H1 (cell line): ENCODE measurements at regions not wholly inside any gene's neighbourhood (a gene's known extent, or its start where the extent isn't known, plus 50 kb on each side); places are given as distances from the start of the nearest gene placed in this dataset.

ENCODE experiments used
- CTCF ChIA-PET: fragments of 300-600 bp; sonication (Branson Sonifier 250); formaldehyde crosslinking; loops from one replicate; lab custom pipeline; 2021; ENCODE audit not compliant: partially characterized antibody; lab: Charles Lee
- POLR2A ChIA-PET: fragments of 300-600 bp; sonication (Branson Sonifier 250); formaldehyde crosslinking; loops from one replicate; lab custom pipeline; 2021; ENCODE audit warnings: inconsistent platforms; ENCODE audit not compliant: partially characterized antibody; lab: Charles Lee
- DNase-seq, 2 experiments: peaks; one replicate each; pipeline versions ENCODE4 v3.0.0 to v3.0.0-alpha.2; 2010 to 2022; ENCODE audit warnings: low spot score in 2 of 2, low read depth in 1 of 2, mixed read lengths in 1 of 2
- FAIRE-seq: peaks from 2 replicates; lab custom pipeline; 2011; peaks lifted over from hg19 to GRCh38; lab: Jason Lieb, UNC
- H2AFZ ChIP-seq: 2 replicates; pipeline ENCODE4 v1.8.1; 2012; ENCODE audit warnings: low read length, inconsistent platforms
- H2AK5ac ChIP-seq: 2 replicates; pipeline ENCODE4 v1.6.1; 2013; ENCODE audit warnings: low read depth, low read length
- H2BK120ac ChIP-seq: replicated peaks from 2 replicates; pipeline ENCODE3; 2013; ENCODE audit warnings: low read depth, low read length, inconsistent platforms
- H2BK12ac ChIP-seq: 2 replicates; pipeline ENCODE4 v1.6.1; 2013; ENCODE audit warnings: low read depth, low read length
- H2BK15ac ChIP-seq: 2 replicates; pipeline ENCODE4 v1.6.1; 2013; ENCODE audit warnings: low read length
- H2BK20ac ChIP-seq: 2 replicates; pipeline ENCODE4 v1.6.1; 2013; ENCODE audit warnings: low read length
- H2BK5ac ChIP-seq: 2 replicates; pipeline ENCODE4 v1.6.1; 2013; ENCODE audit warnings: low read depth, low read length
- H3K14ac ChIP-seq: 2 replicates; pipeline ENCODE4 v1.6.1; 2013; ENCODE audit warnings: inconsistent platforms; ENCODE audit not compliant: insufficient read length
- H3K18ac ChIP-seq: 2 replicates; pipeline ENCODE4 v1.6.1; 2013; ENCODE audit warnings: low read length; ENCODE audit errors: extremely low read depth
- H3K23ac ChIP-seq: 2 replicates; pipeline ENCODE4 v1.6.1; 2013; ENCODE audit warnings: inconsistent platforms; ENCODE audit not compliant: insufficient read length
- H3K23me2 ChIP-seq: 2 replicates; pipeline ENCODE4 v1.6.1; 2013; ENCODE audit warnings: low read depth, low read length
- H3K27ac ChIP-seq: 2 replicates; pipeline ENCODE4 v1.6.1; 2011; ENCODE audit warnings: low read depth, low read length, inconsistent platforms
- H3K27me3 ChIP-seq, 4 experiments: replicated peaks in 1 of 4; 1 replicate in 1 of 4; 2 replicates in 3 of 4; pipeline versions ENCODE4 v1.6.1 to v1.8.1; 2011 to 2013; ENCODE audit warnings: low read length in 3 of 4, mild to moderate bottlenecking in 3 of 4, inconsistent platforms in 2 of 4, mixed read lengths in 2 of 4, moderate library complexity in 1 of 4; ENCODE audit not compliant: control insufficient read depth in 3 of 4, insufficient read depth in 3 of 4; ENCODE audit errors: extremely low read depth in 1 of 4
- H3K36me3 ChIP-seq, 4 experiments: 2 replicates each; pipeline versions ENCODE4 v1.6.1 to v1.8.1; 2011 to 2013; ENCODE audit warnings: mild to moderate bottlenecking in 4 of 4, low read length in 3 of 4, moderate library complexity in 2 of 4, control low read depth in 1 of 4, inconsistent platforms in 1 of 4; ENCODE audit not compliant: insufficient read depth in 4 of 4, control insufficient read depth in 2 of 4
- H3K4ac ChIP-seq: replicated peaks from 2 replicates; pipeline ENCODE3; 2013; ENCODE audit warnings: low read length, low read depth, mixed read lengths, inconsistent platforms; ENCODE audit not compliant: insufficient read length
- H3K4me1 ChIP-seq, 4 experiments: replicated peaks in 1 of 4; 1 replicate in 1 of 4; 2 replicates in 3 of 4; pipeline versions ENCODE4 v1.6.1 to v1.8.1; 2011 to 2013; ENCODE audit warnings: low read length in 3 of 4, inconsistent platforms in 2 of 4, mixed read lengths in 1 of 4; ENCODE audit not compliant: insufficient read depth in 4 of 4, control insufficient read depth in 3 of 4
- H3K4me2 ChIP-seq, 2 experiments: 2 replicates each; pipeline versions ENCODE4 v1.6.1 to v1.8.1; 2011 to 2013; ENCODE audit warnings: low read depth in 2 of 2, low read length in 2 of 2, control low read depth in 1 of 2, inconsistent platforms in 1 of 2, mild to moderate bottlenecking in 1 of 2; ENCODE audit not compliant: insufficient read depth in 1 of 2
- H3K4me3 ChIP-seq, 4 experiments: fragments of 200-600, 300-600 bp in 1 of 4; sonication (generic), shearing (Covaris generic), sonication (Bioruptor Twin) in 1 of 4; 2 replicates each; pipeline versions ENCODE4 v1.5.1 to v1.8.1; 2011 to 2016; ENCODE audit warnings: low read length in 4 of 4, low read depth in 3 of 4, control low read depth in 2 of 4, inconsistent platforms in 2 of 4, mild to moderate bottlenecking in 2 of 4, mixed read lengths in 1 of 4, moderate library complexity in 1 of 4; ENCODE audit not compliant: insufficient read depth in 2 of 4; ENCODE audit errors: extremely low read depth in 1 of 4
- H3K56ac ChIP-seq: replicated peaks from 2 replicates; pipeline ENCODE3; 2013; ENCODE audit warnings: low read depth, mild to moderate bottlenecking, mixed read lengths, low read length, inconsistent platforms; ENCODE audit not compliant: insufficient read length
- H3K79me1 ChIP-seq: 2 replicates; pipeline ENCODE4 v1.6.1; 2013; ENCODE audit warnings: low read depth, low read length, control low read depth
- H3K79me2 ChIP-seq, 2 experiments: 2 replicates each; pipeline versions ENCODE4 v1.6.1 to v1.8.1; 2012 to 2013; ENCODE audit warnings: low read length in 2 of 2, mild to moderate bottlenecking in 2 of 2, inconsistent platforms in 1 of 2; ENCODE audit not compliant: insufficient read depth in 2 of 2, control insufficient read depth in 1 of 2
- H3K9ac ChIP-seq, 4 experiments: replicated peaks in 1 of 4; 1 replicate in 1 of 4; 2 replicates in 3 of 4; pipeline versions ENCODE4 v1.6.1 to v1.8.1; 2011 to 2013; ENCODE audit warnings: low read depth in 3 of 4, low read length in 3 of 4, control low read depth in 2 of 4, mild to moderate bottlenecking in 2 of 4, moderate library complexity in 2 of 4, inconsistent platforms in 1 of 4; ENCODE audit errors: extremely low read depth in 1 of 4
- H3K9me3 ChIP-seq, 2 experiments: 2 replicates each; pipeline versions ENCODE4 v1.6.1 to v1.8.1; 2012 to 2013; ENCODE audit warnings: mild to moderate bottlenecking in 2 of 2, moderate library complexity in 2 of 2, control low read depth in 1 of 2, inconsistent platforms in 1 of 2, low read depth in 1 of 2, low read length in 1 of 2, mixed read lengths in 1 of 2; ENCODE audit not compliant: insufficient read depth in 2 of 2
- H4K20me1 ChIP-seq, 2 experiments: replicated peaks in 1 of 2; 2 replicates each; pipeline versions ENCODE3 to v1.8.1; 2011 to 2013; ENCODE audit warnings: inconsistent platforms in 2 of 2, low read length in 2 of 2, mild to moderate bottlenecking in 1 of 2; ENCODE audit not compliant: insufficient read depth in 2 of 2, control insufficient read depth in 1 of 2
- H4K5ac ChIP-seq: 2 replicates; pipeline ENCODE4 v1.6.1; 2013; ENCODE audit warnings: low read length, low read depth, mixed read lengths, inconsistent platforms; ENCODE audit not compliant: insufficient read length
- H4K8ac ChIP-seq: 2 replicates; pipeline ENCODE4 v1.8.0; 2013; ENCODE audit warnings: mild to moderate bottlenecking, moderate library complexity, low read length, inconsistent platforms; ENCODE audit not compliant: insufficient read depth; ENCODE audit errors: extremely low read depth
- H4K91ac ChIP-seq: replicated peaks from 2 replicates; pipeline ENCODE3; 2013; ENCODE audit warnings: low read length, mixed read lengths, inconsistent platforms; ENCODE audit not compliant: insufficient read length
- CREB1 ChIP-seq: IDR thresholded peaks from 2 replicates; pipeline ENCODE4 v1.6.1; 2012; ENCODE audit warnings: inconsistent platforms
- KDM5A ChIP-seq: fragments of 200-600 bp; IDR thresholded peaks from 2 replicates; pipeline ENCODE4 v1.7.1; 2012; ENCODE audit warnings: mild to moderate bottlenecking, low read length, inconsistent platforms, mixed read lengths
- PHF8 ChIP-seq: fragments of 200-600 bp; sonication (generic); conservative IDR thresholded peaks from 2 replicates; pipeline ENCODE4 v1.7.1; 2012; ENCODE audit warnings: low read depth, mild to moderate bottlenecking, inconsistent platforms, low read length, moderate library complexity
- POU5F1 ChIP-seq: IDR thresholded peaks from 2 replicates; pipeline ENCODE4 v1.6.1; 2011; ENCODE audit warnings: low read depth, mild to moderate bottlenecking, low read length, moderate library complexity
- SIRT6 ChIP-seq: IDR thresholded peaks from one replicate; pipeline ENCODE4 v1.7.1; 2012; ENCODE audit warnings: low read length, inconsistent platforms
- SIX5 ChIP-seq: IDR thresholded peaks from 2 replicates; pipeline ENCODE4 v1.6.1; 2011; ENCODE audit warnings: mild to moderate bottlenecking, low read depth, low read length
- SP4 ChIP-seq: IDR thresholded peaks from 2 replicates; pipeline ENCODE4 v1.6.1; 2012; ENCODE audit warnings: low read length, inconsistent platforms
- TAF1 ChIP-seq: IDR thresholded peaks from 2 replicates; pipeline ENCODE4 v1.6.1; 2011; ENCODE audit warnings: mild to moderate bottlenecking, low read depth, low read length
- ZNF274 ChIP-seq: IDR thresholded peaks from 2 replicates; pipeline ENCODE4 v1.7.0; 2012; ENCODE audit warnings: low read length, borderline replicate concordance; ENCODE audit errors: extremely low read depth
- WGBS, 2 experiments: shearing (Covaris generic) in 1 of 2; methylation state at CpG; one replicate each; pipeline versions ENCODE4 v1.1.6 to v1.1.7; 2013 to 2015; ENCODE audit warnings: low lambda C conversion rate in 2 of 2, mixed read lengths in 2 of 2, inconsistent platforms in 1 of 2, low coverage in 1 of 2, missing lambda C conversion rate in 1 of 2; ENCODE audit not compliant: insufficient replicate concordance in 2 of 2, insufficient coverage in 1 of 2, insufficient read length in 1 of 2; ENCODE audit errors: extremely low coverage in 1 of 2, missing lambda C conversion rate in 1 of 2; 5-methylcytosine and 5-hydroxymethylcytosine counted together

GRCh38 chr6:121595646-121596045 is 160.2 kb downstream of the GJA1 start:
- 86% methylated on average over 1 of the region's 1 CpG; no CpG with 5 or more reads in 1 of the 2 experiments for WGBS, 2 experiments

More at GRCh38 chr6:121595646-121596045, 160.2 kb downstream of the GJA1 start:
- Histone ChIP-seq H4K20me1 (no peaks in the 10 kb centered on the region), H4K8ac (no peak overlapping the region), H3K9me3 (no peaks in the 10 kb centered on the region), H2BK20ac (no peak overlapping the region), H2BK12ac (no peak overlapping the region), H3K36me3 (no peaks in the 10 kb centered on the region), H2BK15ac (no peak overlapping the region), H3K79me2 (no peaks in the 10 kb centered on the region), H3K23me2 (no peaks in the 10 kb centered on the region), H2AK5ac (no peak overlapping the region), H3K4me1 (peaks cover 0 to 4% (median 1%) of the 10 kb centered on the region in 4 experiments; a peak in 2 of 7 replicates), H4K5ac (no peak overlapping the region), H2BK120ac (no peak overlapping the region), H3K23ac (no peak overlapping the region), H3K4me2 (no peak overlapping the region), H3K56ac (no peak overlapping the region), H4K91ac (no peak overlapping the region), H2BK5ac (no peak overlapping the region), H3K27me3 (no peaks in the 10 kb centered on the region), H3K79me1 (no peaks in the 10 kb centered on the region), H3K27ac (no peak overlapping the region), H3K18ac (no peak overlapping the region), H3K14ac (no peak overlapping the region), H3K9ac (no peak overlapping the region), H2AFZ (no peak overlapping the region), H3K4me3 (no peak overlapping the region), H3K4ac (no peak overlapping the region)
- FAIRE-seq (no peak), DNase-seq (no peak)
- TF ChIP-seq KDM5A: no peak
- TF ChIP-seq PHF8: no peak
- no peak for TF ChIP-seq SIRT6
- no peak for TF ChIP-seq POU5F1
- TF ChIP-seq TAF1: no peak
- TF ChIP-seq SIX5: no peak
- TF ChIP-seq CREB1: no peak
- TF ChIP-seq ZNF274: no peak
- TF ChIP-seq SP4: no peak
- ChIA-PET CTCF (no interaction called here), POLR2A (no interaction called here)
